ENCODE measurements at regions not wholly inside any gene's neighbourhood (a gene's known extent, or its start where the extent isn't known, plus 50 kb on each side); places are given as distances from the start of the nearest gene placed in this dataset.

GRCh38 chr5:110086658-110087388 lies 397.1 kb downstream of the MAN2A1 start:
- Histone ChIP-seq H3K36me3 (ENCODE audit: control insufficient read depth, insufficient read depth, low read length) (no peaks in the 10 kb centered on the region), H3K4me1 (ENCODE audit: control insufficient read depth, insufficient read depth, low read length) (no peaks in the 10 kb centered on the region), H3K9me3 (ENCODE audit: control insufficient read depth, insufficient read depth, low read depth, low read length) (no peaks in the 10 kb centered on the region), H3K4me3 (ENCODE audit: low read depth in 2 of 2, low read length in 2 of 2) (no peak overlapping the region), H3K27ac (ENCODE audit: low read length) (no peak overlapping the region), H3K27me3 (ENCODE audit: control insufficient read depth, insufficient read depth, low read length) (no peaks in the 10 kb centered on the region)
- no TSS peak for BruUV-seq (replicated peaks)
- CTCF ChIA-PET: no interaction called here
- in situ Hi-C loops (cut with HindIII; ENCODE audit: low pct_unique_long_range_greater_than_20kb, low sequenced_read_pairs) (no loop called here), intact Hi-C loops (cut with micrococcal nuclease; ENCODE audit: unreplicated experiment) (no loop called here)
- TF ChIP-seq CTCF (IDR thresholded peaks at IDR 0.05) (no peak), TCF7L2 (IDR thresholded peaks at IDR 0.05; ENCODE audit: low read depth, low read length) (no peak), SIN3A (IDR thresholded peaks at IDR 0.05; ENCODE audit: borderline replicate concordance, insufficient read depth, low read depth, low read length) (no peak), REST (IDR thresholded peaks at IDR 0.05; ENCODE audit: insufficient read depth in 1 of 2, low read depth in 2 of 2, low read length in 1 of 2) (no peak), POLR2AphosphoS5 (IDR thresholded peaks at IDR 0.05; ENCODE audit: low read depth, low read length) (no peak)
- DNase-seq (ENCODE audit: low read depth, low spot score) (peak; percentile 22), ATAC-seq (no peak)
- POLR2A ChIA-PET: no interaction called here

GRCh38 chr5:110087829-110088228 lies 398.1 kb downstream of the MAN2A1 start:
- Histone ChIP-seq H3K27ac (ENCODE audit: low read length) (no peak overlapping the region), H3K27me3 (ENCODE audit: control insufficient read depth, insufficient read depth, low read length) (no peaks in the 10 kb centered on the region), H3K4me1 (ENCODE audit: control insufficient read depth, insufficient read depth, low read length) (no peaks in the 10 kb centered on the region), H3K36me3 (ENCODE audit: control insufficient read depth, insufficient read depth, low read length) (no peaks in the 10 kb centered on the region), H3K9me3 (ENCODE audit: control insufficient read depth, insufficient read depth, low read depth, low read length) (no peaks in the 10 kb centered on the region), H3K4me3 (ENCODE audit: low read depth in 2 of 2, low read length in 2 of 2) (no peak overlapping the region)
- ChIA-PET POLR2A (no interaction called here), CTCF (no interaction called here)
- in situ Hi-C loops (cut with HindIII; ENCODE audit: low pct_unique_long_range_greater_than_20kb, low sequenced_read_pairs): no loop called here
- no peak for DNase-seq (ENCODE audit: low read depth, low spot score)
- no TSS peak for BruUV-seq (replicated peaks)
- no peak for ATAC-seq
- intact Hi-C loops (cut with micrococcal nuclease; ENCODE audit: unreplicated experiment): no loop called here
- TF ChIP-seq SIN3A (IDR thresholded peaks at IDR 0.05; ENCODE audit: borderline replicate concordance, insufficient read depth, low read depth, low read length) (no peak), REST (IDR thresholded peaks at IDR 0.05; ENCODE audit: insufficient read depth in 1 of 2, low read depth in 2 of 2, low read length in 1 of 2) (no peak), POLR2AphosphoS5 (IDR thresholded peaks at IDR 0.05; ENCODE audit: low read depth, low read length) (no peak), TCF7L2 (IDR thresholded peaks at IDR 0.05; ENCODE audit: low read depth, low read length) (no peak), CTCF (IDR thresholded peaks at IDR 0.05) (no peak)

Measured in Panc1 (cell line).